ENCODE measurements at regions not wholly inside any gene's neighbourhood (a gene's known extent, or its start where the extent isn't known, plus 50 kb on each side); places are given as distances from the start of the nearest gene placed in this dataset.

DNA sequence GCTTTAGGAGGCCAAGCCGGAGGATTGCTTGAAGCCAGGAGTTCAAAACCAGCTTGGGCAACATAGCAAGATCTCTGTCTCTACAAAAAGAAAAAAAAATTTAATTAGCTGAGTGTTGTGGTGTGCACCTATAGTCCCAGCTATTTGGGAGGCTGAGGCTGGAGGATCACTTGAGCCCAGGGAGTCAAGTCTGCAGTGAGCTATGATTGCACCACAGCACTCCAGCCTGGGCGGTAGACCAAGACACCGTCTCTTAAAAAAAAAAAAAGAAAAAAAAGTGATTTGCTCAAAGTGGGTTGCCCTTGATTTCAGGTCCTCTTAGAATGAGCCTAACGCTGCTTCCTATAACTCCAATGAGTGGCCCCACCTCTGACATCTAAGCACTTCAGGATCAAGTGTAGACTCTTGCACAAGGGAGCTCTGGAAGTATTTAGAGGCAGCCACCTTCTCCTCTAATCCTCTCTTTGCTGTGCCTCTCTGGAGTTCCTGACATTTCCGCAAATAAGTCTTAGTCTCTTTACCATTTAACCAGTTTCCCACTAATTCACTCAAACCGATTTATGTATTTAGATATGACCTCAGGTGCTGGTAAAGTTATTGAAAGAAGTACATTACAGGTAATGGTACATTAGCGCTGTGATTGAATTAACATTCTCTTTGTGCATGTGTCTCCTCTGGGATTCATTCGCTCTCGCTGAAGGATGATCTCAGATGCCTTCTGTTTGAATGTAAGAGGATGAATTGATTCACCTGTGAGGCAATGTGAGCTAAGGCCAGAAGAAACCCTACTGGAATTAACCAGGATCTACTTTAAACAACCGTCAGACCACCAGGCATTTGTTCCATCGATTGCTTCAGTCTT, 60.8 kb upstream of the CELF2 start:
- no peak for TF ChIP-seq CTCF (IDR thresholded peaks at IDR 0.05; ENCODE audit: insufficient read depth, low read length)
- TF ChIP-seq POLR2AphosphoS5 (IDR thresholded peaks at IDR 0.05; ENCODE audit: low read depth), result no peak
- no peak for TF ChIP-seq GABPA (IDR thresholded peaks at IDR 0.05; ENCODE audit: low read depth)

Measured in HL-60 (cell line).